ENCODE measurements at regions not wholly inside any gene's neighbourhood (a gene's known extent, or its start where the extent isn't known, plus 50 kb on each side); places are given as distances from the start of the nearest gene placed in this dataset.

- H3K27ac Mint-ChIP-seq (ENCODE audit: unreplicated experiment): no peak overlapping the region
- H3K4me1 Mint-ChIP-seq (ENCODE audit: unreplicated experiment): no peaks in the 10 kb centered on the region
- no peak overlapping the region for H3K4me3 Mint-ChIP-seq (ENCODE audit: unreplicated experiment)
- no peaks in the 10 kb centered on the region for H3K9me3 Mint-ChIP-seq (ENCODE audit: unreplicated experiment)
- TF ChIP-seq CTCF (IDR thresholded peaks at IDR 0.05; ENCODE audit: unreplicated experiment): no peak
- DNase-seq (ENCODE audit: low spot score): no peak
- H3K36me3 Mint-ChIP-seq (ENCODE audit: low read depth, unreplicated experiment): no peaks in the 10 kb centered on the region
- no peaks in the 10 kb centered on the region for H3K27me3 Mint-ChIP-seq (ENCODE audit: unreplicated experiment)
These were observed 68.6 kb upstream of the IL12B start for GRCh38 chr5:159398936-159399335.

GRCh38 chr5:159400476-159400875 is 70.2 kb upstream of the IL12B start:
- Mint-ChIP-seq H3K36me3 (ENCODE audit: low read depth, unreplicated experiment) (no peaks in the 10 kb centered on the region), H3K4me3 (ENCODE audit: unreplicated experiment) (no peak overlapping the region), H3K4me1 (ENCODE audit: unreplicated experiment) (no peaks in the 10 kb centered on the region), H3K27me3 (ENCODE audit: unreplicated experiment) (no peaks in the 10 kb centered on the region), H3K27ac (ENCODE audit: unreplicated experiment) (no peak overlapping the region), H3K9me3 (ENCODE audit: unreplicated experiment) (no peaks in the 10 kb centered on the region)
- no peak for DNase-seq (ENCODE audit: low spot score)
- TF ChIP-seq CTCF (IDR thresholded peaks at IDR 0.05; ENCODE audit: unreplicated experiment): no peak

- H3K4me1 Mint-ChIP-seq (ENCODE audit: unreplicated experiment): no peaks in the 10 kb centered on the region
- H3K27ac Mint-ChIP-seq (ENCODE audit: unreplicated experiment): no peak overlapping the region
- no peak overlapping the region for H3K4me3 Mint-ChIP-seq (ENCODE audit: unreplicated experiment)
- DNase-seq (ENCODE audit: low spot score): no peak
- no peaks in the 10 kb centered on the region for H3K27me3 Mint-ChIP-seq (ENCODE audit: unreplicated experiment)
- H3K36me3 Mint-ChIP-seq (ENCODE audit: low read depth, unreplicated experiment): no peaks in the 10 kb centered on the region
- no peaks in the 10 kb centered on the region for H3K9me3 Mint-ChIP-seq (ENCODE audit: unreplicated experiment)
- no peak for TF ChIP-seq CTCF (IDR thresholded peaks at IDR 0.05; ENCODE audit: unreplicated experiment)
These were observed 72.0 kb upstream of the IL12B start for GRCh38 chr5:159402311-159402710.

GRCh38 chr5:159402856-159403255 is 72.6 kb upstream of the IL12B start:
- TF ChIP-seq CTCF (IDR thresholded peaks at IDR 0.05; ENCODE audit: unreplicated experiment): no peak
- Mint-ChIP-seq H3K27ac (ENCODE audit: unreplicated experiment) (no peak overlapping the region), H3K4me1 (ENCODE audit: unreplicated experiment) (no peaks in the 10 kb centered on the region), H3K36me3 (ENCODE audit: low read depth, unreplicated experiment) (no peaks in the 10 kb centered on the region), H3K9me3 (ENCODE audit: unreplicated experiment) (no peaks in the 10 kb centered on the region), H3K4me3 (ENCODE audit: unreplicated experiment) (no peak overlapping the region), H3K27me3 (ENCODE audit: unreplicated experiment) (no peaks in the 10 kb centered on the region)
- no peak for DNase-seq (ENCODE audit: low spot score)

- peaks cover 2% of the 10 kb centered on the region for H3K27me3 Mint-ChIP-seq (ENCODE audit: unreplicated experiment)
- DNase-seq (ENCODE audit: low spot score): no peak
- H3K36me3 Mint-ChIP-seq (ENCODE audit: low read depth, unreplicated experiment): no peaks in the 10 kb centered on the region
- H3K9me3 Mint-ChIP-seq (ENCODE audit: unreplicated experiment): no peaks in the 10 kb centered on the region
- H3K27ac Mint-ChIP-seq (ENCODE audit: unreplicated experiment): no peak overlapping the region
- H3K4me1 Mint-ChIP-seq (ENCODE audit: unreplicated experiment): no peaks in the 10 kb centered on the region
- H3K4me3 Mint-ChIP-seq (ENCODE audit: unreplicated experiment): no peak overlapping the region
- TF ChIP-seq CTCF (IDR thresholded peaks at IDR 0.05; ENCODE audit: unreplicated experiment): no peak
These were observed 73.8 kb upstream of the IL12B start for GRCh38 chr5:159403906-159404681.
